ENCODE measurements at regions not wholly inside any gene's neighbourhood (a gene's known extent, or its start where the extent isn't known, plus 50 kb on each side); places are given as distances from the start of the nearest gene placed in this dataset.

DNA sequence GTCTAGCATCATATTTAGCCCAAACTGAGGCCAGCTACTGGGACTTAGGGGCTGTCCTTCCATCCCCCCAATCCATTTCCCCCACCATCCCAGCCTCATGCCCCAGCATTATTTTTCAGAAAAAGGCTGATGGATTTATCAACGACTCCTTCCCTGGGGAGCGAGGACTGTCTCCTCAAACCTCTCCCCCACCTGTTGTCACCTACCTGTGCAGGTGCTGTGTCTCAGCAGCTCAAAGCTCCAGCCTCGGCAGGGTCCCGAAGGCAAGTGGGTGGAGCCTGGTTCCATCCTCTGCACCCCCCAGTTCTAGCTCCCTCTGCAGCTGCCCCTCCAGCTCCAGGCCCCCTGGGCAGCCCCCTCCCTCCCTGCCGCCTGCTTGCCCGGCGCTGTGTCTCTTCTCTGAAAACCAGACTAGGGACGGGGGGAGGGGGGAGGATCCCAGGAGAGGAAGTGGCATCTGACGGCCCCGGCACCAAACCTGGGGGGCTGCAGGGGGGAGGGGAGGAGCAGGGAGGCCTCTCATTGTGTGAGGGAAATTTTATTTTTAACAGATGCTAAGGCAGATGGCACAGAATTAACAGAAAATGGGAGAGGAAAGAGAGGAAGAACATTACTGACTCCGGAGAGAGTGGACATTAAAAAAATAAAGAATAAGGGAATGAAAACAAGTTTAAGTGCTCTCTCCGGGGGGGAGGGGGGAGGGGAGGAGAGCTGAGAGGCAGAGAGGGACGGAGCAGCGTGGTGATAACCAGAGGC, 61.7 kb upstream of the PAX2 start:
- H3F3A ChIP-seq (ENCODE audit: insufficient read depth) = no peaks in the 10 kb centered on the region
- no peak overlapping the region for H3K9ac ChIP-seq (ENCODE audit: low read length)
- no peaks in the 10 kb centered on the region for H3K79me2 ChIP-seq (ENCODE audit: insufficient read depth, low read length)
- H3K27ac ChIP-seq (ENCODE audit: low read depth, low read length) = no peak overlapping the region
- no peaks in the 10 kb centered on the region for H3K9me3 ChIP-seq (ENCODE audit: insufficient read depth, low read length)
- no peak overlapping the region for H3K4me2 ChIP-seq (ENCODE audit: low read depth, low read length, poor library complexity, severe bottlenecking)
- H3K36me3 ChIP-seq (ENCODE audit: low read length) = no peaks in the 10 kb centered on the region
- H2AFZ ChIP-seq (ENCODE audit: low read depth, low read length, severe bottlenecking) = no peak overlapping the region
- H4K20me1 ChIP-seq (ENCODE audit: low read depth, low read length) = no peaks in the 10 kb centered on the region
- TF ChIP-seq EZH2phosphoT487 (conservative IDR thresholded peaks at IDR 0.05; ENCODE audit: low read length) = no peak
- TF ChIP-seq, protein P1, sequence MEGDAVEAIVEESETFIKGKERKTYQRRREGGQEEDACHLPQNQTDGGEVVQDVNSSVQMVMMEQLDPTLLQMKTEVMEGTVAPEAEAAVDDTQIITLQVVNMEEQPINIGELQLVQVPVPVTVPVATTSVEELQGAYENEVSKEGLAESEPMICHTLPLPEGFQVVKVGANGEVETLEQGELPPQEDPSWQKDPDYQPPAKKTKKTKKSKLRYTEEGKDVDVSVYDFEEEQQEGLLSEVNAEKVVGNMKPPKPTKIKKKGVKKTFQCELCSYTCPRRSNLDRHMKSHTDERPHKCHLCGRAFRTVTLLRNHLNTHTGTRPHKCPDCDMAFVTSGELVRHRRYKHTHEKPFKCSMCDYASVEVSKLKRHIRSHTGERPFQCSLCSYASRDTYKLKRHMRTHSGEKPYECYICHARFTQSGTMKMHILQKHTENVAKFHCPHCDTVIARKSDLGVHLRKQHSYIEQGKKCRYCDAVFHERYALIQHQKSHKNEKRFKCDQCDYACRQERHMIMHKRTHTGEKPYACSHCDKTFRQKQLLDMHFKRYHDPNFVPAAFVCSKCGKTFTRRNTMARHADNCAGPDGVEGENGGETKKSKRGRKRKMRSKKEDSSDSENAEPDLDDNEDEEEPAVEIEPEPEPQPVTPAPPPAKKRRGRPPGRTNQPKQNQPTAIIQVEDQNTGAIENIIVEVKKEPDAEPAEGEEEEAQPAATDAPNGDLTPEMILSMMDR (IDR thresholded peaks at IDR 0.05; ENCODE audit: insufficient read depth, low read length, poor library complexity, severe bottlenecking) = no peak
- no peaks in the 10 kb centered on the region for H3K27me3 ChIP-seq (ENCODE audit: low read length)
- H3K9me2 ChIP-seq (replicated peaks; ENCODE audit: insufficient read depth, low read length) = no peaks in the 10 kb centered on the region
- no peak overlapping the region for H3K4me3 ChIP-seq (ENCODE audit: insufficient read depth, low read length, poor library complexity, severe bottlenecking)

DNA sequence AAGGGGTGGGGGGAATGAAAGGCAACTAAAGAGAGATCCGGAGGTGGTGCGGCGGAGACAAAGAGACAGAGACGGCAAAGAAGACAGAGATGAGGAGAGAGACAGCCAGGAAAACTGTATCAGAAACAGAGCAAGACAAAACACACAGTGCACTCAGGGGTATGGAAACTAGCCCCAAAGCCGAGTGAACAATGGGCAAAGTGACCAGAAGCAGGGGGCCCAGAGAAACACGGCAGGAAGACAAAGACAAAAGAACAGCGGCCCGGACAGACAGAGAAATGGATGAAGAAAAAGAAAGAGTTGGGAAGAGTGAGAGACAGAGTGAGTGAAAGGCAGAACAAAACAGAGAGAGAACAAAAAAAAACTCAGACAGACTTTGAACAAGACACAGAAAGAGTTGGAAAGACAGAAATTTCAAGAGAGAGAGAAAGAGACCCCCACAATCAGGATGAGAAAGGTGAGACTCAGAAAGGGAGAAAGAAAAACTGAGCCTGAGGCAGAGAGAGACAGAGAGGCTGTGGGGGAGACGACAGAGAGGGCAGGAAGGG, 60.6 kb upstream of the PAX2 start:
- no peaks in the 10 kb centered on the region for H3K36me3 ChIP-seq (ENCODE audit: low read length)
- H3K9ac ChIP-seq (ENCODE audit: low read length) = no peak overlapping the region
- no peaks in the 10 kb centered on the region for H3K9me2 ChIP-seq (replicated peaks; ENCODE audit: insufficient read depth, low read length)
- no peaks in the 10 kb centered on the region for H4K20me1 ChIP-seq (ENCODE audit: low read depth, low read length)
- H3K79me2 ChIP-seq (ENCODE audit: insufficient read depth, low read length) = no peaks in the 10 kb centered on the region
- TF ChIP-seq EZH2phosphoT487 (conservative IDR thresholded peaks at IDR 0.05; ENCODE audit: low read length) = no peak
- TF ChIP-seq, protein P1 (IDR thresholded peaks at IDR 0.05; ENCODE audit: insufficient read depth, low read length, poor library complexity, severe bottlenecking) = no peak
- H3K4me2 ChIP-seq (ENCODE audit: low read depth, low read length, poor library complexity, severe bottlenecking) = no peak overlapping the region
- no peaks in the 10 kb centered on the region for H3K9me3 ChIP-seq (ENCODE audit: insufficient read depth, low read length)
- no peak overlapping the region for H3K4me3 ChIP-seq (ENCODE audit: insufficient read depth, low read length, poor library complexity, severe bottlenecking)
- H3K27ac ChIP-seq (ENCODE audit: low read depth, low read length) = no peak overlapping the region
- H3F3A ChIP-seq (ENCODE audit: insufficient read depth) = no peaks in the 10 kb centered on the region
- H3K27me3 ChIP-seq (ENCODE audit: low read length) = no peaks in the 10 kb centered on the region
- H2AFZ ChIP-seq (ENCODE audit: low read depth, low read length, severe bottlenecking) = no peak overlapping the region

DNA sequence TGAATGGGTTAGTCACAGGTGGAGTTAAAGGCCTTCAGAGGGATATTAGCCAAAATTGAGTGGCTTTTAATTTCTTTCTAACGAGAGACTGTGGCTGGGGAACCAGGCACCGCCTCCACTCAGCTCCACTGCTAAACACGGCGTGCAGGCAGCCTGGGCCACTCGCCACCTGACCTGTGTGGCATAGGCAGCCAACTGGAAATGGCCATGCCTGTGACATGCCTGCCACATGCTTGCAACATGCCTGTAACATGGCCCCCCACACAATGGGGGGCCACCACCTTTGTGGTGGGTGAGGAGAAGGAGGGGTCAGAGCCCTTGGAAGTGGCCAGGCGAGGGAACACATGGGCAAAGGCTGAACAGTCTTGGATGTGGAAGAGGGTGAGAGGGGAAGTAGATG, 60.1 kb upstream of the PAX2 start:
- no peak overlapping the region for H3K27ac ChIP-seq (ENCODE audit: low read depth, low read length)
- no peaks in the 10 kb centered on the region for H3K9me2 ChIP-seq (replicated peaks; ENCODE audit: insufficient read depth, low read length)
- no peaks in the 10 kb centered on the region for H3F3A ChIP-seq (ENCODE audit: insufficient read depth)
- H3K27me3 ChIP-seq (ENCODE audit: low read length) = no peaks in the 10 kb centered on the region
- no peak for TF ChIP-seq EZH2phosphoT487 (conservative IDR thresholded peaks at IDR 0.05; ENCODE audit: low read length)
- no peaks in the 10 kb centered on the region for H4K20me1 ChIP-seq (ENCODE audit: low read depth, low read length)
- no peaks in the 10 kb centered on the region for H3K9me3 ChIP-seq (ENCODE audit: insufficient read depth, low read length)
- H2AFZ ChIP-seq (ENCODE audit: low read depth, low read length, severe bottlenecking) = no peak overlapping the region
- no peaks in the 10 kb centered on the region for H3K79me2 ChIP-seq (ENCODE audit: insufficient read depth, low read length)
- H3K4me3 ChIP-seq (ENCODE audit: insufficient read depth, low read length, poor library complexity, severe bottlenecking) = no peak overlapping the region
- H3K36me3 ChIP-seq (ENCODE audit: low read length) = no peaks in the 10 kb centered on the region
- H3K9ac ChIP-seq (ENCODE audit: low read length) = no peak overlapping the region
- H3K4me2 ChIP-seq (ENCODE audit: low read depth, low read length, poor library complexity, severe bottlenecking) = no peak overlapping the region
